OCI-LY1 (cell line): ENCODE measurements at regions not wholly inside any gene's neighbourhood (a gene's known extent, or its start where the extent isn't known, plus 50 kb on each side); places are given as distances from the start of the nearest gene placed in this dataset.

ENCODE experiments used
- H2AFZ ChIP-seq: fragments of 200-600 bp; sonication (generic), shearing (Covaris generic); 2 replicates; pipeline ENCODE4 v1.6.0; 2014; ENCODE audit warnings: antibody characterized with exemption, mild to moderate bottlenecking, low read length
- H3F3A ChIP-seq: fragments of 200-600 bp; sonication (generic), shearing (Covaris generic); 2 replicates; pipeline ENCODE4 v1.6.0; 2014; ENCODE audit warnings: mild to moderate bottlenecking, antibody characterized with exemption, low read length, moderate library complexity; ENCODE audit not compliant: insufficient read depth
- H3K27ac ChIP-seq: fragments of 200-600 bp; sonication (generic); 2 replicates; pipeline ENCODE4 v1.5.1; 2014; ENCODE audit warnings: low read length, mixed run types, mild to moderate bottlenecking, low read depth; ENCODE audit not compliant: poor library complexity, severe bottlenecking
- H3K27me3 ChIP-seq: fragments of 200-600 bp; sonication (generic); 2 replicates; pipeline ENCODE4 v1.6.0; 2014; ENCODE audit warnings: antibody characterized with exemption, mild to moderate bottlenecking, low read length, moderate library complexity; ENCODE audit not compliant: insufficient read depth
- H3K36me3 ChIP-seq: fragments of 200-600 bp; sonication (generic); 2 replicates; pipeline ENCODE4 v1.6.1; 2014; ENCODE audit warnings: mild to moderate bottlenecking, antibody characterized with exemption, low read length, moderate library complexity, mixed read lengths; ENCODE audit not compliant: insufficient read depth
- H3K4me1 ChIP-seq: fragments of 200-600 bp; sonication (generic); 2 replicates; pipeline ENCODE4 v1.5.1; 2014; ENCODE audit warnings: mild to moderate bottlenecking, low read length, moderate library complexity; ENCODE audit not compliant: insufficient read depth, severe bottlenecking
- H3K4me2 ChIP-seq: fragments of 200-600 bp; sonication (generic), shearing (Covaris generic); 2 replicates; pipeline ENCODE4 v1.6.1; 2014; ENCODE audit warnings: low read length
- H3K4me3 ChIP-seq: fragments of 200-600 bp; sonication (generic); 2 replicates; pipeline ENCODE4 v1.5.1; 2014; ENCODE audit warnings: low read length, low read depth, mild to moderate bottlenecking, mixed read lengths; ENCODE audit not compliant: poor library complexity, severe bottlenecking
- H3K79me2 ChIP-seq: fragments of 200-600 bp; shearing (Covaris generic); 2 replicates; pipeline ENCODE4 v1.6.1; 2016; ENCODE audit warnings: mixed run types, low read length, mixed read lengths; ENCODE audit not compliant: insufficient read depth
- H3K9ac ChIP-seq: fragments of 200-600 bp; sonication (generic), shearing (Covaris generic); 2 replicates; pipeline ENCODE4 v1.6.1; 2014; ENCODE audit warnings: mild to moderate bottlenecking, low read length, mixed read lengths
- H3K9me2 ChIP-seq: fragments of 200-600 bp; sonication (generic), shearing (Covaris generic); 2 replicates; pipeline ENCODE4 v1.6.1; 2014; ENCODE audit warnings: low read depth, mild to moderate bottlenecking, low read length, mixed read lengths
- H3K9me3 ChIP-seq: fragments of 200-600 bp; shearing (Covaris generic); 2 replicates; pipeline ENCODE4 v1.6.1; 2014; ENCODE audit warnings: low read length, mixed read lengths
- H4K20me1 ChIP-seq: fragments of 200-600 bp; sonication (generic), shearing (Covaris generic); 2 replicates; pipeline ENCODE4 v1.6.0; 2016; ENCODE audit warnings: mild to moderate bottlenecking, low read length; ENCODE audit not compliant: insufficient read depth
- CTCF ChIP-seq: fragments of 200-600 bp; sonication (generic), shearing (Covaris generic); IDR thresholded peaks from 2 replicates; pipeline ENCODE4 v1.5.1; 2017; ENCODE audit warnings: mild to moderate bottlenecking, antibody characterized with exemption, low read length, moderate library complexity, mixed read lengths
- EZH2 ChIP-seq: fragments of 200-600 bp; sonication (generic), shearing (Covaris generic); IDR thresholded peaks from 2 replicates; pipeline ENCODE4 v1.8.0; 2017; ENCODE audit warnings: borderline replicate concordance, mixed run types, mild to moderate bottlenecking, antibody characterized with exemption, low read length, moderate library complexity, mixed read lengths

GRCh38 chr5:18403941-18404438 lies 769.7 kb downstream of the TAF11L14 start:
- Histone ChIP-seq H3K36me3 (no peaks in the 10 kb centered on the region), H2AFZ (no peak overlapping the region), H3F3A (no peaks in the 10 kb centered on the region), H4K20me1 (no peaks in the 10 kb centered on the region), H3K4me2 (no peak overlapping the region), H3K9me3 (no peaks in the 10 kb centered on the region), H3K27ac (no peak overlapping the region), H3K4me1 (no peaks in the 10 kb centered on the region), H3K4me3 (no peak overlapping the region), H3K9ac (no peak overlapping the region), H3K79me2 (no peaks in the 10 kb centered on the region), H3K9me2 (no peaks in the 10 kb centered on the region), H3K27me3 (no peaks in the 10 kb centered on the region)
- TF ChIP-seq CTCF, result no peak
- no peak for TF ChIP-seq EZH2

- H3F3A ChIP-seq, result no peaks in the 10 kb centered on the region
- H3K9me3 ChIP-seq, result no peaks in the 10 kb centered on the region
- no peaks in the 10 kb centered on the region for H3K9me2 ChIP-seq
- no peaks in the 10 kb centered on the region for H3K36me3 ChIP-seq
- no peak overlapping the region for H2AFZ ChIP-seq
- H3K9ac ChIP-seq, result no peak overlapping the region
- no peaks in the 10 kb centered on the region for H3K79me2 ChIP-seq
- no peaks in the 10 kb centered on the region for H4K20me1 ChIP-seq
- no peaks in the 10 kb centered on the region for H3K4me1 ChIP-seq
- no peak overlapping the region for H3K4me3 ChIP-seq
- H3K27ac ChIP-seq, result no peak overlapping the region
- no peaks in the 10 kb centered on the region for H3K27me3 ChIP-seq
- H3K4me2 ChIP-seq, result no peak overlapping the region
- TF ChIP-seq CTCF, result no peak
- TF ChIP-seq EZH2, result no peak
These were observed 786.5 kb downstream of the TAF11L14 start for GRCh38 chr5:18420711-18421110.

- Histone ChIP-seq H3K9me3 (no peaks in the 10 kb centered on the region), H3K4me2 (no peak overlapping the region), H3F3A (no peaks in the 10 kb centered on the region), H2AFZ (no peak overlapping the region), H3K4me1 (no peaks in the 10 kb centered on the region), H3K4me3 (no peak overlapping the region), H3K36me3 (no peaks in the 10 kb centered on the region), H3K27ac (no peak overlapping the region), H3K79me2 (no peaks in the 10 kb centered on the region), H3K9ac (no peak overlapping the region), H3K27me3 (no peaks in the 10 kb centered on the region), H3K9me2 (no peaks in the 10 kb centered on the region), H4K20me1 (no peaks in the 10 kb centered on the region)
- TF ChIP-seq EZH2 (no peak), CTCF (no peak)
These were observed 799.1 kb downstream of the TAF11L14 start for GRCh38 chr5:18433336-18433735.
